ENCODE measurements at regions not wholly inside any gene's neighbourhood (a gene's known extent, or its start where the extent isn't known, plus 50 kb on each side); places are given as distances from the start of the nearest gene placed in this dataset.

GRCh38 chr4:111512081-111512783 lies 633.0 kb upstream of the FAM241A start:
- no peak for DNase-seq

- DNase-seq, result no peak
Measured at GRCh38 chr4:111519683-111520082, 625.6 kb upstream of the FAM241A start.

GRCh38 chr4:111530446-111530845 lies 614.8 kb upstream of the FAM241A start:
- no peak for DNase-seq

- DNase-seq, result no peak
Measured at GRCh38 chr4:111535792-111536191, 609.5 kb upstream of the FAM241A start.

GRCh38 chr4:111537165-111537564 lies 608.1 kb upstream of the FAM241A start:
- DNase-seq, result no peak

- DNase-seq, result no peak
Measured at GRCh38 chr4:111537871-111538270, 607.4 kb upstream of the FAM241A start.

- no peak for DNase-seq
Measured at GRCh38 chr4:111540671-111541070, 604.6 kb upstream of the FAM241A start.

GRCh38 chr4:111542056-111542455 lies 603.2 kb upstream of the FAM241A start:
- DNase-seq, result no peak

- DNase-seq, result no peak
Measured at GRCh38 chr4:111546881-111547280, 598.4 kb upstream of the FAM241A start.

GRCh38 chr4:111556141-111556781 lies 589.0 kb upstream of the FAM241A start:
- DNase-seq, result no peak

GRCh38 chr4:111556851-111557250 lies 588.4 kb upstream of the FAM241A start:
- DNase-seq, result no peak

- DNase-seq, result no peak
Measured at GRCh38 chr4:111562826-111563225, 582.4 kb upstream of the FAM241A start.

GRCh38 chr4:111572470-111572869 lies 572.8 kb upstream of the FAM241A start:
- no peak for DNase-seq

- no peak for DNase-seq
Measured at GRCh38 chr4:111573386-111573785, 571.9 kb upstream of the FAM241A start.

GRCh38 chr4:111579767-111580166 lies 565.5 kb upstream of the FAM241A start:
- no peak for DNase-seq

- no peak for DNase-seq
Measured at GRCh38 chr4:111595456-111595855, 549.8 kb upstream of the FAM241A start.

GRCh38 chr4:111596491-111596890 lies 548.8 kb upstream of the FAM241A start:
- DNase-seq, result no peak

- DNase-seq, result no peak
Measured at GRCh38 chr4:111601671-111602070, 543.6 kb upstream of the FAM241A start.

- DNase-seq, result no peak
Measured at GRCh38 chr4:111602848-111603247, 542.4 kb upstream of the FAM241A start.

GRCh38 chr4:111605111-111605510 lies 540.1 kb upstream of the FAM241A start:
- no peak for DNase-seq

- no peak for DNase-seq
Measured at GRCh38 chr4:111610681-111611080, 534.6 kb upstream of the FAM241A start.

GRCh38 chr4:111618908-111619307 lies 526.3 kb upstream of the FAM241A start:
- no peak for DNase-seq

GRCh38 chr4:111628437-111628836 lies 516.8 kb upstream of the FAM241A start:
- no peak for DNase-seq

GRCh38 chr4:111630705-111631104 lies 514.5 kb upstream of the FAM241A start:
- DNase-seq, result no peak
